Esophagus squamous epithelium (tissue), 5 donors: ENCODE measurements at regions not wholly inside any gene's neighbourhood (a gene's known extent, or its start where the extent isn't known, plus 50 kb on each side); places are given as distances from the start of the nearest gene placed in this dataset.

Experiments used
- DNase-seq: peaks from one replicate; lab custom pipeline; 2025; lab: John Stamatoyannopoulos, UW
- H3K27ac ChIP-seq, 4 donors: fragments of 200-600 bp; sonication (generic); one replicate each; pipeline ENCODE4 v1.5.1; 2016 to 2019; ENCODE audit warnings: mild to moderate bottlenecking in 1 of 4
- H3K27me3 ChIP-seq, 4 donors: fragments of 200-600 bp; sonication (generic); 1 replicate in 3 of 4; 2 replicates in 1 of 4; pipeline versions ENCODE4 v1.5.1 to v1.6.0; 2017 to 2021; ENCODE audit warnings: antibody characterized with exemption in 1 of 4
- H3K36me3 ChIP-seq, 3 donors: fragments of 200-600 bp; sonication (generic); one replicate each; pipeline ENCODE4 v1.5.1; 2016 to 2019
- H3K4me1 ChIP-seq, 3 donors: fragments of 200-600 bp; sonication (generic); one replicate each; pipeline ENCODE4 v1.5.1; 2017 to 2019
- H3K4me3 ChIP-seq, 4 donors: fragments of 200-600 bp; sonication (generic); 1 replicate in 3 of 4; 2 replicates in 1 of 4; pipeline ENCODE4 v1.5.1; 2016 to 2019; ENCODE audit warnings: mild to moderate bottlenecking in 2 of 4, moderate library complexity in 1 of 4
- H3K9me3 ChIP-seq, 3 donors: fragments of 200-600 bp; sonication (generic); one replicate each; pipeline ENCODE4 v1.5.1; 2016 to 2019
- CTCF ChIP-seq, 6 experiments: fragments of 450-650 bp in 4 of 6; fragments of 200-600 bp in 2 of 6; sonication (generic) in 2 of 6; IDR thresholded peaks; one replicate each; pipeline ENCODE4 v1.5.1; 2016 to 2019; ENCODE audit warnings: antibody characterized with exemption in 6 of 6, mild to moderate bottlenecking in 4 of 6, moderate library complexity in 4 of 6
- POLR2A ChIP-seq, 4 donors: fragments of 450-650 bp; IDR thresholded peaks; one replicate each; pipeline ENCODE4 v1.6.1; 2017; ENCODE audit warnings: antibody characterized with exemption in 4 of 4, mild to moderate bottlenecking in 4 of 4, moderate library complexity in 3 of 4
- WGBS, 2 donors: methylation state at CpG; one replicate each; pipeline ENCODE4 v1.1.5; 2018; 5-methylcytosine and 5-hydroxymethylcytosine counted together
- intact Hi-C: fragments of 100-400 bp; cut with DNase I; formaldehyde crosslinking; loops from one replicate; pipeline ENCODE4 v1.15.0; 2022
- donor health status: DM: yes; HTN: yes; CAD: no.

GRCh38 chr3:191624299-191624698 lies 163.3 kb downstream of the PYDC2 start:
- Histone ChIP-seq H3K4me1 (no peaks in the 10 kb centered on the region), H3K27ac (no peak overlapping the region), H3K27me3 (no peaks in the 10 kb centered on the region), H3K9me3 (no peaks in the 10 kb centered on the region), H3K36me3 (no peaks in the 10 kb centered on the region), H3K4me3 (no peak overlapping the region)
- TF ChIP-seq CTCF (IDR thresholded peaks at IDR 0.05) (no peak), POLR2A (IDR thresholded peaks at IDR 0.05) (no peak)
- intact Hi-C loops: no loop called here
- no peak for DNase-seq
- WGBS, 2 donors: 78 to 80% methylated on average over 1 of the region's 1 CpG

- intact Hi-C loops: no loop called here
- H3K27ac ChIP-seq: no peak overlapping the region
- 49 to 51% methylated on average over 8 of the region's 8 CpGs for WGBS, 2 donors
These were observed 166.1 kb downstream of the PYDC2 start for GRCh38 chr3:191627064-191627463.

GRCh38 chr3:191628571-191628970 lies 167.6 kb downstream of the PYDC2 start:
- WGBS, 2 donors: 37 to 40% methylated on average over 2 of the region's 2 CpGs
- no peak for DNase-seq
- Histone ChIP-seq H3K9me3 (no peaks in the 10 kb centered on the region), H3K4me3 (no peak overlapping the region), H3K4me1 (no peaks in the 10 kb centered on the region), H3K27ac (no peak overlapping the region), H3K36me3 (no peaks in the 10 kb centered on the region), H3K27me3 (no peaks in the 10 kb centered on the region)
- intact Hi-C loops: no loop called here
- TF ChIP-seq CTCF (IDR thresholded peaks at IDR 0.05): no peak
- TF ChIP-seq POLR2A (IDR thresholded peaks at IDR 0.05): no peak

More at GRCh38 chr3:191627064-191627463, 166.1 kb downstream of the PYDC2 start:
- no peaks in the 10 kb centered on the region for H3K27me3 ChIP-seq
- no peaks in the 10 kb centered on the region for H3K9me3 ChIP-seq
- no peak for DNase-seq
- H3K36me3 ChIP-seq: no peaks in the 10 kb centered on the region
- H3K4me1 ChIP-seq: no peaks in the 10 kb centered on the region
- no peak overlapping the region for H3K4me3 ChIP-seq
- TF ChIP-seq POLR2A (IDR thresholded peaks at IDR 0.05): no peak
- TF ChIP-seq CTCF (IDR thresholded peaks at IDR 0.05): no peak

GRCh38 chr3:191631496-191631895 lies 170.5 kb downstream of the PYDC2 start:
- DNase-seq: no peak
- no peaks in the 10 kb centered on the region for H3K9me3 ChIP-seq
- H3K4me1 ChIP-seq: no peaks in the 10 kb centered on the region
- no peaks in the 10 kb centered on the region for H3K27me3 ChIP-seq
- intact Hi-C loops: no loop called here
- TF ChIP-seq CTCF (IDR thresholded peaks at IDR 0.05): no peak
- TF ChIP-seq POLR2A (IDR thresholded peaks at IDR 0.05): no peak
- H3K36me3 ChIP-seq: no peaks in the 10 kb centered on the region
- no peak overlapping the region for H3K27ac ChIP-seq
- H3K4me3 ChIP-seq: no peak overlapping the region
- 65 to 66% methylated on average over 3 of the region's 3 CpGs for WGBS, 2 donors

- no peak overlapping the region for H3K27ac ChIP-seq
These were observed 173.9 kb downstream of the PYDC2 start for GRCh38 chr3:191634902-191635301.

More at GRCh38 chr3:191634902-191635301, 173.9 kb downstream of the PYDC2 start:
- no peaks in the 10 kb centered on the region for H3K9me3 ChIP-seq
- H3K4me3 ChIP-seq: no peak overlapping the region
- H3K4me1 ChIP-seq: no peaks in the 10 kb centered on the region
- intact Hi-C loops: no loop called here
- TF ChIP-seq CTCF (IDR thresholded peaks at IDR 0.05) (no peak), POLR2A (IDR thresholded peaks at IDR 0.05) (no peak)
- WGBS, 2 donors: 36 to 46% methylated on average over 1 of the region's 1 CpG
- no peaks in the 10 kb centered on the region for H3K36me3 ChIP-seq
- DNase-seq: no peak
- no peaks in the 10 kb centered on the region for H3K27me3 ChIP-seq
